HEK293T (cell line): ENCODE measurements at regions not wholly inside any gene's neighbourhood (a gene's known extent, or its start where the extent isn't known, plus 50 kb on each side); places are given as distances from the start of the nearest gene placed in this dataset.

Source experiments
- FOXK2 ChIP-seq: fragments of 450-650 bp; IDR thresholded peaks from 2 replicates; pipeline ENCODE4 v1.6.1; 2016; ENCODE audit warnings: mild to moderate bottlenecking
- HDGF ChIP-seq: fragments of 450-650 bp; IDR thresholded peaks from 2 replicates; pipeline ENCODE4 v1.6.1; 2017; ENCODE audit warnings: antibody characterized with exemption, borderline replicate concordance
- TARDBP ChIP-seq: fragments of 450-650 bp; IDR thresholded peaks from 2 replicates; pipeline ENCODE4 v1.6.1; 2016
- ZNF384 ChIP-seq: fragments of 450-650 bp; IDR thresholded peaks from 2 replicates; pipeline ENCODE4 v1.6.1; 2016

GRCh38 chr17:14594690-14595089 is 293.8 kb downstream of the HS3ST3B1 start:
- no peak for TF ChIP-seq ZNF384
- no peak for TF ChIP-seq TARDBP
- TF ChIP-seq FOXK2 = no peak
- TF ChIP-seq HDGF = no peak
